Endodermal cell (in vitro differentiated cells): ENCODE measurements at regions not wholly inside any gene's neighbourhood (a gene's known extent, or its start where the extent isn't known, plus 50 kb on each side); places are given as distances from the start of the nearest gene placed in this dataset.

ENCODE experiments used
- DNase-seq: peaks from one replicate; pipeline ENCODE4 v3.0.0-alpha.2; 2017
- H3K27ac ChIP-seq: 2 replicates; pipeline ENCODE4 v1.5.1; 2013; ENCODE audit warnings: mild to moderate bottlenecking, low read depth, low read length, moderate library complexity
- H3K27me3 ChIP-seq: 2 replicates; pipeline ENCODE4 v1.6.1; 2013; ENCODE audit warnings: mild to moderate bottlenecking, low read length, moderate library complexity; ENCODE audit not compliant: insufficient read depth, control insufficient read depth, poor library complexity, severe bottlenecking
- H3K36me3 ChIP-seq: 2 replicates; pipeline ENCODE4 v1.7.0; 2013; ENCODE audit warnings: mild to moderate bottlenecking, low read length, moderate library complexity; ENCODE audit not compliant: control insufficient read depth, insufficient read depth
- H3K4me1 ChIP-seq: one replicate; pipeline ENCODE4 v1.7.0; 2013; ENCODE audit warnings: low read length; ENCODE audit not compliant: control insufficient read depth, insufficient read depth
- H3K4me3 ChIP-seq: 2 replicates; pipeline ENCODE4 v1.5.1; 2013; ENCODE audit warnings: mild to moderate bottlenecking, low read length, moderate library complexity
- H3K9ac ChIP-seq: 2 replicates; pipeline ENCODE4 v1.6.1; 2013; ENCODE audit warnings: mild to moderate bottlenecking, low read length, moderate library complexity; ENCODE audit not compliant: poor library complexity, severe bottlenecking; ENCODE audit errors: extremely low read depth
- H3K9me3 ChIP-seq: 2 replicates; pipeline ENCODE4 v1.6.1; 2013; ENCODE audit warnings: mild to moderate bottlenecking, low read length, moderate library complexity; ENCODE audit not compliant: control insufficient read depth
- H3K27ac Mint-ChIP-seq: 2 replicates; pipeline ENCODE4 v1.8.0; 2020; ENCODE audit warnings: mixed read lengths
- H3K27me3 Mint-ChIP-seq: 2 replicates; pipeline ENCODE4 v1.8.0; 2021; ENCODE audit warnings: mild to moderate bottlenecking, mixed read lengths; ENCODE audit not compliant: insufficient read depth
- H3K36me3 Mint-ChIP-seq: 2 replicates; pipeline ENCODE4 v1.8.0; 2020; ENCODE audit warnings: low read depth, mixed read lengths
- H3K4me1 Mint-ChIP-seq: 2 replicates; pipeline ENCODE4 v1.8.0; 2020; ENCODE audit warnings: mixed read lengths
- H3K4me3 Mint-ChIP-seq: 2 replicates; pipeline ENCODE4 v1.8.0; 2020; ENCODE audit warnings: mild to moderate bottlenecking, moderate library complexity, mixed read lengths
- H3K9me3 Mint-ChIP-seq: 2 replicates; pipeline ENCODE4 v1.8.0; 2020; ENCODE audit warnings: mild to moderate bottlenecking, mixed read lengths
- CTCF ChIP-seq: fragments of 200-600 bp; sonication (generic); conservative IDR thresholded peaks from 2 replicates; pipeline ENCODE4 v1.5.0; 2021; ENCODE audit warnings: antibody characterized with exemption, mild to moderate bottlenecking
- WGBS, 2 experiments: methylation state at CpG; one replicate each; pipeline versions ENCODE4 v1.1.5 to v1.1.7; 2013; ENCODE audit warnings: missing lambda C conversion rate in 2 of 2, mixed read lengths in 1 of 2; ENCODE audit not compliant: insufficient coverage in 1 of 2, insufficient read length in 1 of 2; 5-methylcytosine and 5-hydroxymethylcytosine counted together

GRCh38 chr6:114398481-114398880 is 55.7 kb upstream of the HS3ST5 start:
- no peak overlapping the region for H3K27ac Mint-ChIP-seq
- Histone ChIP-seq H3K36me3 (no peaks in the 10 kb centered on the region), H3K27ac (no peak overlapping the region), H3K4me3 (no peak overlapping the region), H3K27me3 (no peaks in the 10 kb centered on the region), H3K9ac (no peak overlapping the region), H3K4me1 (no peaks in the 10 kb centered on the region), H3K9me3 (no peaks in the 10 kb centered on the region)
- peaks cover 15% of the 10 kb centered on the region for H3K4me1 Mint-ChIP-seq
- H3K9me3 Mint-ChIP-seq, result no peaks in the 10 kb centered on the region
- no peaks in the 10 kb centered on the region for H3K27me3 Mint-ChIP-seq
- WGBS, 2 experiments, result 14 to 60% methylated on average over 1 of the region's 2 CpGs
- no peak for TF ChIP-seq CTCF
- H3K4me3 Mint-ChIP-seq, result no peak overlapping the region
- peaks cover 4% of the 10 kb centered on the region for H3K36me3 Mint-ChIP-seq
- DNase-seq, result no peak
